Keratinocyte (primary cell): ENCODE measurements at regions not wholly inside any gene's neighbourhood (a gene's known extent, or its start where the extent isn't known, plus 50 kb on each side); places are given as distances from the start of the nearest gene placed in this dataset.

Experiments
- EZH2 ChIP-seq: IDR thresholded peaks from one replicate; pipeline ENCODE4 v1.6.1; 2012; ENCODE audit warnings: inconsistent platforms, mild to moderate bottlenecking, low read length, moderate library complexity
- TF ChIP-seq, protein P1 (sequence below), 3 experiments: IDR thresholded peaks in 1 of 3; conservative IDR thresholded peaks in 1 of 3; optimal IDR thresholded peaks in 1 of 3; 2 replicates in 2 of 3; 3 replicates in 1 of 3; pipeline versions ENCODE3 to v1.5.1; 2011; ENCODE audit warnings: low read length in 3 of 3, mild to moderate bottlenecking in 3 of 3, moderate library complexity in 2 of 3, control low read depth in 1 of 3, inconsistent platforms in 1 of 3; ENCODE audit not compliant: insufficient read depth in 2 of 3; ENCODE audit errors: extremely low read depth in 1 of 3

DNA sequence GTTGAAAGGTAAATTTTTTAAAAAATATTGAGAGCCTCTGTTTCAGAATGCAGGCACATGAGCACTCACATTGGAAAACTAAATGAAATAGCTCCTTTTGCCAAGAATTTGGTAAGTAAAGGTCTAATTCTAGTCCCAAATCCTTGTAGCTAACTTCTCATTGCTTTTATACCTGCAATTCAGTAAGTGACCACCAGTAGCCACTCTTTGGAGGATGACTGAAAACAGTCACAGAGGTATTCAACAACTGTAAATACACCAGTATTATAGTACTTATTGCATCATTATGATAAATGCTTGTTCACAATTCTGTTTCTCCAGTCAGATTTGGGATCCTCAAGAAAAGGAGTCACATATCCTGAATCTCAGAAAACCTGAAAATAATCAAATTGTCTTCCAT is 562.4 kb upstream of the CDH11 start:
- TF ChIP-seq, protein P1, sequence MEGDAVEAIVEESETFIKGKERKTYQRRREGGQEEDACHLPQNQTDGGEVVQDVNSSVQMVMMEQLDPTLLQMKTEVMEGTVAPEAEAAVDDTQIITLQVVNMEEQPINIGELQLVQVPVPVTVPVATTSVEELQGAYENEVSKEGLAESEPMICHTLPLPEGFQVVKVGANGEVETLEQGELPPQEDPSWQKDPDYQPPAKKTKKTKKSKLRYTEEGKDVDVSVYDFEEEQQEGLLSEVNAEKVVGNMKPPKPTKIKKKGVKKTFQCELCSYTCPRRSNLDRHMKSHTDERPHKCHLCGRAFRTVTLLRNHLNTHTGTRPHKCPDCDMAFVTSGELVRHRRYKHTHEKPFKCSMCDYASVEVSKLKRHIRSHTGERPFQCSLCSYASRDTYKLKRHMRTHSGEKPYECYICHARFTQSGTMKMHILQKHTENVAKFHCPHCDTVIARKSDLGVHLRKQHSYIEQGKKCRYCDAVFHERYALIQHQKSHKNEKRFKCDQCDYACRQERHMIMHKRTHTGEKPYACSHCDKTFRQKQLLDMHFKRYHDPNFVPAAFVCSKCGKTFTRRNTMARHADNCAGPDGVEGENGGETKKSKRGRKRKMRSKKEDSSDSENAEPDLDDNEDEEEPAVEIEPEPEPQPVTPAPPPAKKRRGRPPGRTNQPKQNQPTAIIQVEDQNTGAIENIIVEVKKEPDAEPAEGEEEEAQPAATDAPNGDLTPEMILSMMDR (optimal IDR thresholded peaks at IDR 0.05 in 1 of 3, IDR thresholded peaks at IDR 0.05 in 1 of 3, conservative IDR thresholded peaks at IDR 0.05 in 1 of 3; ENCODE audit: extremely low read depth in 1 of 3, insufficient read depth in 2 of 3, low read length in 3 of 3): no peak
- no peak for TF ChIP-seq EZH2
